K562 (cell line): ENCODE measurements at regions not wholly inside any gene's neighbourhood (a gene's known extent, or its start where the extent isn't known, plus 50 kb on each side); places are given as distances from the start of the nearest gene placed in this dataset.

Source experiments
- ARID1B ChIP-seq: fragments of 450-650 bp; IDR thresholded peaks from 2 replicates; pipeline ENCODE4 v1.6.1; 2016; ENCODE audit warnings: antibody characterized with exemption, mild to moderate bottlenecking, inconsistent platforms
- ATF6 ChIP-seq: sonication (generic); formaldehyde crosslinking; IDR thresholded peaks from 2 replicates; pipeline ENCODE4 v1.4.0; 2020; ENCODE audit warnings: mild to moderate bottlenecking, missing genetic modification reagents
- BACH1 ChIP-seq: fragments of 200-800 bp; sonication (Bioruptor generic); IDR thresholded peaks from 2 replicates; pipeline ENCODE4 v1.6.1; 2016; ENCODE audit warnings: missing genetic modification characterization, missing compliant biosample characterization
- CBFA2T2 ChIP-seq: fragments of 450-650 bp; conservative IDR thresholded peaks from 2 replicates; pipeline ENCODE4 v1.6.1; 2017; ENCODE audit warnings: mild to moderate bottlenecking
- CEBPZ ChIP-seq: fragments of 150-350 bp; IDR thresholded peaks from 2 replicates; pipeline ENCODE4 v1.6.1; 2014; ENCODE audit warnings: low read depth, mild to moderate bottlenecking, low read length, borderline replicate concordance
- CREB1 ChIP-seq, 2 experiments: sonication (generic) in 1 of 2; formaldehyde crosslinking in 1 of 2; IDR thresholded peaks; 2 replicates each; pipeline versions ENCODE4 v1.6.1 to v1.8.0; 2012 to 2022; ENCODE audit warnings: inconsistent platforms in 1 of 2, mild to moderate bottlenecking in 1 of 2, missing genetic modification reagents in 1 of 2, moderate library complexity in 1 of 2
- DPF2 ChIP-seq: fragments of 450-650 bp; IDR thresholded peaks from 2 replicates; pipeline ENCODE4 v1.6.1; 2016
- EP300 ChIP-seq: IDR thresholded peaks from 2 replicates; pipeline ENCODE4 v1.6.1; 2012; ENCODE audit warnings: low read length, improper control_type of control experiment
- FIP1L1 ChIP-seq: fragments of 200-400 bp; formaldehyde crosslinking; IDR thresholded peaks from 2 replicates; pipeline ENCODE4 v1.6.1; 2018; ENCODE audit warnings: mild to moderate bottlenecking, low read depth, low read length; ENCODE audit not compliant: poor library complexity, severe bottlenecking
- NCOR1 ChIP-seq: fragments of 450-650 bp; IDR thresholded peaks from 2 replicates; pipeline ENCODE4 v1.6.1; 2016; ENCODE audit warnings: mild to moderate bottlenecking, moderate library complexity
- NFXL1 ChIP-seq: fragments of 450-650 bp; formaldehyde crosslinking; IDR thresholded peaks from 2 replicates; pipeline ENCODE4 v1.4.0; 2021; ENCODE audit warnings: mild to moderate bottlenecking
- PCBP1 ChIP-seq: fragments of 200-400 bp; formaldehyde crosslinking; IDR thresholded peaks from 2 replicates; pipeline ENCODE4 v1.6.1; 2018; ENCODE audit warnings: mild to moderate bottlenecking, low read depth, low read length; ENCODE audit not compliant: poor library complexity, severe bottlenecking
- SETDB1 ChIP-seq: IDR thresholded peaks from one replicate; pipeline ENCODE4 v1.6.1; 2012; ENCODE audit warnings: low read length, control low read depth, inconsistent platforms
- TAF15 ChIP-seq: fragments of 200-400 bp; formaldehyde crosslinking; IDR thresholded peaks from 2 replicates; pipeline ENCODE4 v1.6.1; 2017; ENCODE audit warnings: mild to moderate bottlenecking, low read depth, low read length, moderate library complexity
- TEAD2 ChIP-seq: fragments of 450-650 bp; IDR thresholded peaks from 2 replicates; pipeline ENCODE4 v1.6.1; 2016; ENCODE audit warnings: missing genetic modification characterization, control low read depth, missing compliant biosample characterization
- TEAD4 ChIP-seq, 2 experiments: sonication (generic) in 1 of 2; formaldehyde crosslinking in 1 of 2; IDR thresholded peaks; 2 replicates each; pipeline versions ENCODE4 v1.6.1 to v1.8.0; 2012 to 2022; ENCODE audit warnings: borderline replicate concordance in 1 of 2, inconsistent platforms in 1 of 2, low read length in 1 of 2, mild to moderate bottlenecking in 1 of 2, missing genetic modification reagents in 1 of 2
- TRIM24 ChIP-seq, 2 experiments: fragments of 450-650 bp; IDR thresholded peaks; 2 replicates each; pipeline ENCODE4 v1.6.1; 2016
- VEZF1 ChIP-seq: fragments of 200-800 bp; sonication (Bioruptor generic); IDR thresholded peaks from 2 replicates; pipeline ENCODE4 v1.6.1; 2017; ENCODE audit warnings: missing genetic modification characterization, missing compliant biosample characterization
- ZFP36 ChIP-seq: fragments of 150-350 bp; IDR thresholded peaks from 2 replicates; pipeline ENCODE4 v1.6.1; 2018; ENCODE audit warnings: low read length, low read depth; ENCODE audit not compliant: partially characterized antibody
- ZNF23 ChIP-seq: fragments of 250-450 bp; sonication (Bioruptor Pico); IDR thresholded peaks from 2 replicates; pipeline ENCODE4 v1.4.0; 2020; ENCODE audit warnings: mild to moderate bottlenecking
- ZNF311 ChIP-seq: fragments of 250-450 bp; sonication (Bioruptor Pico); IDR thresholded peaks from 2 replicates; pipeline ENCODE4 v1.4.0; 2020; ENCODE audit warnings: mild to moderate bottlenecking, moderate library complexity
- ZNF589 ChIP-seq: fragments of 200-800 bp; sonication (Bioruptor generic); IDR thresholded peaks from 2 replicates; pipeline ENCODE4 v1.6.1; 2016; ENCODE audit warnings: low read depth, missing genetic modification characterization, missing compliant biosample characterization

- TF ChIP-seq ZNF23 (CRISPR knock-in tag) (no peak), PCBP1 (no peak), SETDB1 (no peak), TRIM24 (IDR thresholded peaks at IDR 0.05) (0 out of 4 replicates have a peak, but pooled peaks of 1 of the 2 experiments have one; percentile 8), TEAD2 (tag) (no peak), ARID1B (peak; percentile 80), BACH1 (tag) (no peak), ZNF311 (no peak), EP300 (peak; percentile 44; the same call in 1 of the 2 replicates), TAF15 (no peak), TEAD4 (IDR thresholded peaks at IDR 0.05; ENCODE audit: low read length) (peak; percentile 77), TEAD4 (CRISPR knock-in tag; IDR thresholded peaks at IDR 0.05; ENCODE audit: borderline replicate concordance) (no peak), CBFA2T2 (peak; percentile 57), FIP1L1 (no peak), DPF2 (peak; percentile 62), CREB1 (IDR thresholded peaks at IDR 0.05) (no peak), CREB1 (CRISPR knock-in tag; IDR thresholded peaks at IDR 0.05) (no peak), VEZF1 (CRISPR knock-in tag) (no peak), ATF6 (CRISPR knock-in tag) (no peak), ZNF589 (no peak), ZFP36 (no peak), NCOR1 (peak; percentile 53; the same call in 1 of the 2 replicates), CEBPZ (no peak), NFXL1 (CRISPR knock-in tag) (no peak)
These were observed 401.5 kb upstream of the PIK3R1 start (continued) for GRCh38 chr5:67813877-67814539.
